Duodenal mucosa (tissue), 2 donors: ENCODE measurements at regions not wholly inside any gene's neighbourhood (a gene's known extent, or its start where the extent isn't known, plus 50 kb on each side); places are given as distances from the start of the nearest gene placed in this dataset.

ENCODE experiments used
- H3K27ac ChIP-seq: one replicate; pipeline ENCODE4 v1.7.0; 2013; ENCODE audit warnings: low read depth, low read length
- H3K27me3 ChIP-seq, 2 donors: one replicate each; pipeline ENCODE4 v1.7.0; 2013; ENCODE audit warnings: low read length in 2 of 2, control low read depth in 1 of 2; ENCODE audit not compliant: insufficient read depth in 2 of 2, control insufficient read depth in 1 of 2
- H3K36me3 ChIP-seq, 2 donors: one replicate each; pipeline ENCODE4 v1.7.0; 2013; ENCODE audit warnings: low read length in 2 of 2, control low read depth in 1 of 2; ENCODE audit not compliant: insufficient read depth in 2 of 2, control insufficient read depth in 1 of 2
- H3K4me1 ChIP-seq, 2 donors: one replicate each; pipeline ENCODE4 v1.7.0; 2013; ENCODE audit warnings: low read length in 2 of 2, control low read depth in 1 of 2; ENCODE audit not compliant: insufficient read depth in 2 of 2, control insufficient read depth in 1 of 2
- H3K4me3 ChIP-seq, 2 donors: one replicate each; pipeline ENCODE4 v1.7.0; 2013; ENCODE audit warnings: low read length in 2 of 2, low read depth in 1 of 2
- H3K9ac ChIP-seq, 2 donors: one replicate each; pipeline ENCODE4 v1.7.0; 2013; ENCODE audit warnings: low read length in 2 of 2, low read depth in 1 of 2
- H3K9me3 ChIP-seq, 2 donors: one replicate each; pipeline ENCODE4 v1.7.0; 2013; ENCODE audit warnings: low read length in 2 of 2, control low read depth in 1 of 2; ENCODE audit not compliant: control insufficient read depth in 1 of 2

- no peaks in the 10 kb centered on the region for H3K4me1 ChIP-seq
- no peaks in the 10 kb centered on the region for H3K36me3 ChIP-seq
- H3K27me3 ChIP-seq = peaks cover 0 to 4% of the 10 kb centered on the region in 2 donors
- H3K27ac ChIP-seq = no peak overlapping the region
- no peak overlapping the region for H3K4me3 ChIP-seq
- no peaks in the 10 kb centered on the region for H3K9me3 ChIP-seq
- H3K9ac ChIP-seq = no peak overlapping the region
These were observed 113.4 kb upstream of the TCERG1L start for GRCh38 chr10:131424836-131425491.

- no peak overlapping the region for H3K4me3 ChIP-seq
- peaks cover 0 to 4% of the 10 kb centered on the region in 2 donors for H3K27me3 ChIP-seq
- H3K9me3 ChIP-seq = no peaks in the 10 kb centered on the region
- no peak overlapping the region for H3K27ac ChIP-seq
- no peaks in the 10 kb centered on the region for H3K4me1 ChIP-seq
- H3K9ac ChIP-seq = no peak overlapping the region
- no peaks in the 10 kb centered on the region for H3K36me3 ChIP-seq
These were observed 114.4 kb upstream of the TCERG1L start for GRCh38 chr10:131425752-131426533.

GRCh38 chr10:131426534-131426898 lies 115.0 kb upstream of the TCERG1L start:
- Histone ChIP-seq H3K36me3 (no peaks in the 10 kb centered on the region), H3K4me1 (no peaks in the 10 kb centered on the region), H3K9me3 (no peaks in the 10 kb centered on the region), H3K4me3 (no peak overlapping the region), H3K27me3 (peaks cover 0 to 4% of the 10 kb centered on the region in 2 donors), H3K9ac (no peak overlapping the region), H3K27ac (no peak overlapping the region)

- Histone ChIP-seq H3K36me3 (no peaks in the 10 kb centered on the region), H3K9me3 (no peaks in the 10 kb centered on the region), H3K9ac (no peak overlapping the region), H3K27me3 (peaks cover 0 to 4% of the 10 kb centered on the region in 2 donors), H3K27ac (no peak overlapping the region), H3K4me3 (no peak overlapping the region), H3K4me1 (no peaks in the 10 kb centered on the region)
These were observed 115.8 kb upstream of the TCERG1L start for GRCh38 chr10:131427281-131427680.

- H3K27ac ChIP-seq = no peak overlapping the region
- no peak overlapping the region for H3K4me3 ChIP-seq
- H3K4me1 ChIP-seq = no peaks in the 10 kb centered on the region
- H3K9me3 ChIP-seq = no peaks in the 10 kb centered on the region
- peaks cover 0 to 4% of the 10 kb centered on the region in 2 donors for H3K27me3 ChIP-seq
- no peak overlapping the region for H3K9ac ChIP-seq
- H3K36me3 ChIP-seq = no peaks in the 10 kb centered on the region
These were observed 116.4 kb upstream of the TCERG1L start for GRCh38 chr10:131427901-131428300.

- H3K27ac ChIP-seq = no peak overlapping the region
- H3K9me3 ChIP-seq = no peaks in the 10 kb centered on the region
- H3K4me1 ChIP-seq = no peaks in the 10 kb centered on the region
- H3K9ac ChIP-seq = no peak overlapping the region
- no peak overlapping the region for H3K4me3 ChIP-seq
- H3K27me3 ChIP-seq = peaks cover 0 to 4% of the 10 kb centered on the region in 2 donors
- no peaks in the 10 kb centered on the region for H3K36me3 ChIP-seq
These were observed 117.6 kb upstream of the TCERG1L start for GRCh38 chr10:131429141-131429540.

- H3K4me1 ChIP-seq = no peaks in the 10 kb centered on the region
These were observed 118.4 kb upstream of the TCERG1L start for GRCh38 chr10:131429942-131430341.

GRCh38 chr10:131430716-131431412 lies 119.3 kb upstream of the TCERG1L start:
- Histone ChIP-seq H3K36me3 (no peaks in the 10 kb centered on the region), H3K9ac (no peak overlapping the region), H3K27me3 (peaks cover 0 to 4% of the 10 kb centered on the region in 2 donors), H3K4me1 (no peaks in the 10 kb centered on the region), H3K9me3 (no peaks in the 10 kb centered on the region), H3K4me3 (no peak overlapping the region), H3K27ac (no peak overlapping the region)

More at GRCh38 chr10:131429942-131430341, 118.4 kb upstream of the TCERG1L start:
- H3K4me3 ChIP-seq = no peak overlapping the region
- H3K27ac ChIP-seq = no peak overlapping the region
- no peak overlapping the region for H3K9ac ChIP-seq
- peaks cover 0 to 4% of the 10 kb centered on the region in 2 donors for H3K27me3 ChIP-seq
- no peaks in the 10 kb centered on the region for H3K36me3 ChIP-seq
- H3K9me3 ChIP-seq = no peaks in the 10 kb centered on the region

GRCh38 chr10:131431533-131431932 lies 120.0 kb upstream of the TCERG1L start:
- no peak overlapping the region for H3K4me3 ChIP-seq
- H3K27ac ChIP-seq = no peak overlapping the region
- no peak overlapping the region for H3K9ac ChIP-seq
- H3K36me3 ChIP-seq = no peaks in the 10 kb centered on the region
- H3K9me3 ChIP-seq = no peaks in the 10 kb centered on the region
- no peaks in the 10 kb centered on the region for H3K4me1 ChIP-seq
- peaks cover 0 to 4% of the 10 kb centered on the region in 2 donors for H3K27me3 ChIP-seq
